ENCODE measurements at regions not wholly inside any gene's neighbourhood (a gene's known extent, or its start where the extent isn't known, plus 50 kb on each side); places are given as distances from the start of the nearest gene placed in this dataset.

DNA sequence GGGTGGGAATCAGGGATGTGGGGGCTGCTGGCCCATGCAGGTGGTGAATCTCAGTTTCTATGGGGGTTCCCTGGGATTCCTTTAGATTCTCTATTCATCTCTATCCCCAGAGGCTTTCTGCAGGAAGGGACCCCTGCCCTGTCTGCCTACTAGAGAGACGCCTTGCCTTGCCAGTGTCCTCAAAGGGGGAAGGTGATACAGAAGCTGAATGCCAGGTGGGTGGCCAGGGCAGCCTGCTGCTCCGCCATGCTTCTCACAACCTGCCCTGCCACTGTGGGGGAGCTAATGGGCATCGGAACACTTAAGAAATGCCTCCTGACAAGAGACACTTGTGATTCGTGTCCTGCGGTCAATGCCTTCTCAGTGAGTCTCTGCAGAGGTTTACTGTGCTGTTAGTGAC, 368.4 kb downstream of the EN1 start:
- Histone ChIP-seq H3K36me3 (replicated peaks in 1 of 2) (no peaks in the 10 kb centered on the region), H3K9me3 (replicated peaks in 1 of 3) (no peaks in the 10 kb centered on the region), H3K27me3 (no peaks in the 10 kb centered on the region), H3K4me1 (replicated peaks in 1 of 2) (no peaks in the 10 kb centered on the region), H3K27ac (no peak overlapping the region), H3K4me3 (no peak overlapping the region)
- no peak for DNase-seq
- intact Hi-C loops (cut with DNase I): no loop called here
- 75 to 84% (median 79%) methylated on average over 4 to 5 of the region's 5 CpGs; no CpG with 5 or more reads in 1 of the 4 donors for WGBS, 4 donors
- TF ChIP-seq POLR2A (IDR thresholded peaks at IDR 0.05): no peak

DNA sequence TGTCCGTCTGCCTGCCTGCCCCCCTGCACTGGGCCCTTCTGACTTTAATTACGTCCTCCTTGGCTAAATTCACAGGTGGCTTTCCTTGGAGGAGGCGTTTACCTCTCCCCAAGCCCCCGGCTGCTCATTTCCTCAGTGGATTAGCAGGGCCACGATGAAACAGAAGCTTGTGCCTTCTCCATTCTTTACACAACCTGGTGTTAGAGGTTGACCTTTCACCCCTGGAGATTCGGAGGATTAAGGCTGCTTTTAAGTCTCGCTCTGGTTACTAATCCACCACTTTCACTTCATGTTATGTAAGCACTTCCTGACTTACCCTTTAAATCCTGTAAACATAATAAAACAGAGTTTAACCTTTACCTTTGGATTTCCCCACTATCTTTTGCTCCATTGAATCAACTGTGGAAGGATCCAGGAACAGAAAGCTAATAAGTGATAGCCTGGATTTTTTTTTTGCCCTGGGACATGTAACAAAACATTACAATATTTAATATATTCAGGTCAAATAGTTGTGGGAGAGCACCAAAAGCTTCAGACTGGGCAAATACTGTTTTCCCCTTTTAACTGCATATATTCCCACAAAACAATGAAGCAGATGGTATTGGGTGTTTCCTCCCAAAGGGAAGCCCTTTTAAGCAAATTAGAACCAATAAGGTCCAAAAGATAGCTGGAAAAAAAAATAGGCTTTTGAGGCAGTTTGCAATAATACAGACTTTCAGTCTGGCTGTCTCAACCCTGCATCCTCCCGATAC, 370.2 kb downstream of the EN1 start:
- Histone ChIP-seq H3K27ac (no peak overlapping the region), H3K9me3 (replicated peaks in 1 of 3) (no peaks in the 10 kb centered on the region), H3K4me3 (no peak overlapping the region), H3K36me3 (replicated peaks in 1 of 2) (no peaks in the 10 kb centered on the region), H3K4me1 (replicated peaks in 1 of 2) (no peaks in the 10 kb centered on the region), H3K27me3 (no peaks in the 10 kb centered on the region)
- DNase-seq: no peak
- WGBS, 4 donors: 44 to 55% (median 48%) methylated on average over 8 of the region's 8 CpGs
- TF ChIP-seq POLR2A (IDR thresholded peaks at IDR 0.05): no peak
- TF ChIP-seq, protein P1, sequence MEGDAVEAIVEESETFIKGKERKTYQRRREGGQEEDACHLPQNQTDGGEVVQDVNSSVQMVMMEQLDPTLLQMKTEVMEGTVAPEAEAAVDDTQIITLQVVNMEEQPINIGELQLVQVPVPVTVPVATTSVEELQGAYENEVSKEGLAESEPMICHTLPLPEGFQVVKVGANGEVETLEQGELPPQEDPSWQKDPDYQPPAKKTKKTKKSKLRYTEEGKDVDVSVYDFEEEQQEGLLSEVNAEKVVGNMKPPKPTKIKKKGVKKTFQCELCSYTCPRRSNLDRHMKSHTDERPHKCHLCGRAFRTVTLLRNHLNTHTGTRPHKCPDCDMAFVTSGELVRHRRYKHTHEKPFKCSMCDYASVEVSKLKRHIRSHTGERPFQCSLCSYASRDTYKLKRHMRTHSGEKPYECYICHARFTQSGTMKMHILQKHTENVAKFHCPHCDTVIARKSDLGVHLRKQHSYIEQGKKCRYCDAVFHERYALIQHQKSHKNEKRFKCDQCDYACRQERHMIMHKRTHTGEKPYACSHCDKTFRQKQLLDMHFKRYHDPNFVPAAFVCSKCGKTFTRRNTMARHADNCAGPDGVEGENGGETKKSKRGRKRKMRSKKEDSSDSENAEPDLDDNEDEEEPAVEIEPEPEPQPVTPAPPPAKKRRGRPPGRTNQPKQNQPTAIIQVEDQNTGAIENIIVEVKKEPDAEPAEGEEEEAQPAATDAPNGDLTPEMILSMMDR (IDR thresholded peaks at IDR 0.05): no peak
- intact Hi-C loops (cut with DNase I): no loop called here

DNA sequence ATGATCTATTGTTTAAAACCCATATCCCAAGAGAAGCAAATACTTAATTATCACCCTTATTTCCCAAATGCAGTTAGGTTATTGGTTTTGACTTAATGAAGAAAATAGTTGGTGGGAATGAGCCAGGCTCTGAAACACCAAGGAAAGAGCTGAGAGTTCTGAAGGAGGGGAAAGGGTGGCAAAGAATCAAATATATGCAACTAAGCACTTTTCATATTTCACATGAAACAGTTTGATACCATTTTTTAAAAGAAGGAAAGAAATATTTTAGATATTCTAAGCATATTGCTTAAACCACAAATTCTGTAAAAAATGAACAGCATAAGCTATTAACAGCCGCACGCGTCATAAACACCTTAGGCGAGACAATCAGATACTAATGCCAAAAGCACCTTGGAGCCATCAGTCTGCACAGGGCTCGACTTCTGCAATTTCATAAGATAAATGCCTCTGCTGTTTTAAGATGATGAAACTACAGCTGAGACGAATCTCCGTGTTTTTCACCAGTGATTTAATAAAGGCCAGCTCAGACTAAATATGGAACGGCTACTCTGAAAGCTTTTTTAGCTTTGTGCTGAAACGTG, 371.7 kb downstream of the EN1 start:
- H3K4me3 ChIP-seq: no peak overlapping the region
- no peak overlapping the region for H3K27ac ChIP-seq
- no peak for TF ChIP-seq POLR2A (IDR thresholded peaks at IDR 0.05)
- TF ChIP-seq, protein P1 (IDR thresholded peaks at IDR 0.05): no peak
- no peaks in the 10 kb centered on the region for H3K4me1 ChIP-seq (replicated peaks in 1 of 2)
- 68 to 75% (median 71%) methylated on average over 9 of the region's 9 CpGs for WGBS, 4 donors
- intact Hi-C loops (cut with DNase I): no loop called here
- no peaks in the 10 kb centered on the region for H3K9me3 ChIP-seq (replicated peaks in 1 of 3)
- no peak for DNase-seq
- H3K36me3 ChIP-seq (replicated peaks in 1 of 2): no peaks in the 10 kb centered on the region
- no peaks in the 10 kb centered on the region for H3K27me3 ChIP-seq

DNA sequence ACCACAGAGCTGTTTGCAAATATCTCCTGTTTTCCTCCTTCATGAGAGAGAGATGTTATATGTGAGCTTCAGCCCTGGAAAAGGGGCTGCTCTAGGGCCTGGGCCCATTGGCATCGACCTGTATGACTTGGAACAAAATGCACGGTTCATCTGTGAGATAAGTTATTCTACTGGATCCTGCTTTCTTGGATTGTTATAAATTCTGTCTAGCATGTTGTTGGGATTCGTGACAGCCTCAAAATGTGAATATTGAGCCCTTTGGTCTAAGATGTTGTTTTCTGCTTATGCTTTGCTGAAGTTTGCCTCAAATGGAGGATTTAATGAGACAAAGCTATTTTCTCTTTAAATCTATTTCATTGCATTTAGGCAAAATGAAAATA, 372.9 kb downstream of the EN1 start:
- no peaks in the 10 kb centered on the region for H3K4me1 ChIP-seq (replicated peaks in 1 of 2)
- no peak for TF ChIP-seq POLR2A (IDR thresholded peaks at IDR 0.05)
- TF ChIP-seq, protein P1 (IDR thresholded peaks at IDR 0.05): no peak
- H3K9me3 ChIP-seq (replicated peaks in 1 of 3): no peaks in the 10 kb centered on the region
- H3K27ac ChIP-seq: no peak overlapping the region
- H3K27me3 ChIP-seq: peaks cover 2% of the 10 kb centered on the region
- no peak overlapping the region for H3K4me3 ChIP-seq
- WGBS, 4 donors: 58 to 79% (median 67%) methylated on average over 3 of the region's 3 CpGs
- H3K36me3 ChIP-seq (replicated peaks in 1 of 2): no peaks in the 10 kb centered on the region
- no peak for DNase-seq
- intact Hi-C loops (cut with DNase I): no loop called here

All from adrenal gland (tissue), 9 donors.